ELR (cell line): ENCODE measurements at regions not wholly inside any gene's neighbourhood (a gene's known extent, or its start where the extent isn't known, plus 50 kb on each side); places are given as distances from the start of the nearest gene placed in this dataset.

ENCODE experiments used
- DNase-seq: peaks from one replicate; pipeline ENCODE4 v3.0.0-alpha.2; 2015; ENCODE audit warnings: low read depth

DNA sequence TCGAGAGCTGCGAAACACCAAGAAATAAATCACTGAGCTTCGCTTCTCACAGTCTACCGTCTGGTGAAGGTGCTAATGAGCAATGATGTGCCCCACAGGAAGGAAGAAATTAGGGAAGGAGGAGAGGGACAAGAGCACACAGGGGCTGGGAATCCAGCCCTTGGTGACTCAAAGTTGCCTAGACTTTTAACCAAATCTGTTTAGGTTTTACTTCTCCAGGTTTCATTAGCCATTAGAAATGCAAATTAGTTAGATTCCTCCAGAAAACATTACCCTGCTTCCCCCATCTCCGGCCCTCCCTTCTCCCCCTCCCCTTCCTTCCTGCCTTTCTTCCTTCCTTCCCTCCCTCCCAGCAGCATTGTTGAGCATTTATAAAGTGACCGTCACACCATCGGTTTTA lies 59.3 kb upstream of the UBE2E1 start:
- DNase-seq = no peak

DNA sequence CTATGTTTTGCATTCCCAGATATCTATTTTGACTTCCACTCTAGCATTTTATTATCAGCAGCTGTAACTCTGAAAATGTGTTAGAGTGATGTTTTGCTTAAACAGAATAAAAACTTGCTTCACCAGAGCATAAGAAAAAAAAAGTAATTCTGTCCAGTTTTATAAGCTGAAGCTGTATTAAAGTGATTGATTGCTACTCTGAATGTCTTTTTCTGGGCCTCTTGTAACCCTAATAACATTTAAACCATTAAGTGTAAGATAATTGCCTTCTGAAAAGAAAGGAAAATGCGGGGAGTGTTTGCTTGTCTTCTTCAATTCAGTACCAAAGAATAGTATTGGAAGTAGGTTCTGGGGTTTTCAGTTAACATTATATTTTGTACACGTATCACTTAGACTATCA lies 57.9 kb upstream of the UBE2E1 start:
- no peak for DNase-seq

DNA sequence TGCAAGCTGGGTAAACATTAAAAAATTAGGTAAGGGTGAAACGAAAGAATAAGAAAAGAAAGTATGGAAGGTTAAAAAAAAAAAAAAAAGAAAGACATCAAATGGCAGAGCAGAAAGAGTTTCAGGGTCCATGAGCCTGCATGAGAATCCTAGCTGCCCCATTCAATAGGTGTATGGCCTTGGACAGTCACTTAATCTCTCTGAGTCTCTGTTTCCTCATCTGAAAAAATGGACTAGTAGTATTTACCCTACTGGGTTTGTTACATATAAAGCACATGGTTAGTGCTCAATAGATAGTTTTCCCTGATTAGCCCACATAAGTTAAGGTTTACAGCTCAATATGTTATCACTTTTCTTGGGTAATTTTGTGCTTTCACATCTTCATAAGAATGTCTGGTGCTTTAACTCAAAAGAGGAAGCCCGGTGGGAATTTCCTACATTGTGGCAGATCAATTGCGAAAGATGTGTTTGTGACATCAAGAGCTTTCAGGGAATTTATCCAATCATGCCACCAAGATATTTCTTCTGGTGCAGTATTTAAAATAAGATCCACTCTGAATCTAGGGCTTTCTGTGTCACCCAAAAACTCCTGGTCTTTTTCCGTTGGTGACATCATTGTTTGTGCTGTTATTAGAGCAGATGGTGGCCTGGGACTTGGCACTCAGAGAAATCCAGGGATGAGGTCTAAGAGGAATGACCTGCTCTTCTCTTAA lies 57.2 kb upstream of the UBE2E1 start:
- peak; percentile 35 for DNase-seq

DNA sequence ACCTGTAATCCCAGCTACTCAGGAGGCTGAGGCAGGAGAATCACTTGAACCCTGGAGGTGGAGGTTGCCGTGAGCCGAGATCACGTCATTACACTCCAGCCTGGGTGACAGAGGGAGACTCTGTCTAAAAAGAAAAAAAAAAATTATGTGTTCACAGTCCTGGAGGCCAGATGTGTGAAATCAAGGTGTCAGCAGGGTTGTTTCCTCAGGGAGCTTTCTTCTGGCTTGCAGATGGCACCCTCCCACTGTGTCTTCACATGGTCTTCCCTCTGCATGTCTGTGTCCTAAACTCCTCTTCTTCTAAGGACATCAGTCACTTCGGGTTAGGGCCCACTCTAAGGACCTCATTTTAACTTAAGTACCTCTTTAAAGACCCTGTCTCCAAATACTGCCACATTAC lies 56.1 kb upstream of the UBE2E1 start:
- DNase-seq = no peak

DNA sequence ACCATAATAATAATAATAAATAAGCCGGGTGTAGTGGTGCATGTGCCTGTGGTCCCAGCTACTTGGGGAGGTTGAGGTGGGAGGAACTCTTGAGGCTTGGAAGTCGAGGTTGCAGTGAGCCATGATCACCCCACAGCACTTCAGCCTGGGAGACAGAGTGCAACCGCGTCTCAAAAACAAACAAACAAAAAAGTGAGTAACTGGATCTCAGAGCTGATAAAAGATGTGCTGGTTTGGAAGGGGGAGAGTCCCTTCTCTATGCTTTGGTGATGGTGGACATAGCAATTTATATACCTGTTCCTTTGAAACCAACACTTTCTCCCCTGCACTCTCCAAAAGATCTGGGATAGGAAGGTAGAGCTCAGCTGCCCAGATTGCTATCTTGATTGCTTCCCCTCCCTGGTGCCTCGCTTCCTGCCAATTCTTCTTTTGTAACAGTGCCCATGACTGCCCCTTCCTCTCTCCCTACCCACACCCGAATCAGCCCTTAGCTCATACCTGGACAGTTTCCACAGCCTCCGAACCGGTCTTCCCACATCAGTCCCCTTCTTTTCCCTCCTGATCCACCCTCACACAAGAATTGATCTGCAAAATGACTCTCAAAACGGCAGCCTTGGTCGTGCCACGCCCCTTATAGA lies 55.1 kb upstream of the UBE2E1 start:
- peak; percentile 13 for DNase-seq

DNA sequence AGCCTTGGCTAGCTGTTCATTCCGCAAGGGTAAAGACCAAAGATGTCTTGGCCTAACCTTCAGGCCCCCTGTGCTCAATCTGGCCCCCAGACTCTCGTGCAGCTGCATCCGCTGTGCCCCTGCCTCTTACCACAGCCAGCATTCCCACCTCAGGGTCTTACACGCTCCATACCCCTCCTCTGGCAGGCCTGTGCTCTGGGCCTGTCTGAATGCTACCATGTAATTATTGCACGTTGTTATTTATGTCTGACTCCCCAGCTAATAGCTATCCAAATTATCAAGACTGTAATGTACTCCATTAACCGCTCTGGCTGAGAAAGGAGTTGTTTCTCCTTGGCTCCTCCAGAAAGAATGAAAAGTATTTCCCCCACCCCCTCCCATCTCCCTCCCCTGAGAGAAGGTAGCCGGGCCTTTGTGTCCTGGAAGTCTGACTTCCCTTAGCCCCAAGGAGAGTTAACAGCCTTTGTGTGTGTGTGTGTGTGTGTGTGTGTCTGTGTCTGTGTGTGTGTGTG lies 54.5 kb upstream of the UBE2E1 start:
- DNase-seq = no peak

DNA sequence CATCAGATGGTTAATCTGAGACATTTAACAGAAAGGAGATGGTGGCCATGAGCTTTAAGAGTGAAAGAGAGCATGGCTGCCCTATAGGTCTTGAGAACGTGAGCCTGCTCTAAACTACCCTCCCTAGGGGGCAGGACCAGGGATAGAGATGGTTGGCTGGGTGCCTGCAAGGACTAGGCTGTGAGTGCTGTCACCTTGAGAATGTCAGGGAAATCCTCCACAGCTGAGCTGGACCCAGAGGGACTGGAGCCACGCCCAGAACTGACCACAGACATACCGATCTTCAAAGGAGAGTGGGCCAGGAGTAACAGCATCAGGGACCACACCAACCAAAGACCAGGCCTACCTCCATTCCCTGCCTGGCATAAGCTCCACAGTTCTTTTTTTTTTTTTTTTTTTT lies 53.6 kb upstream of the UBE2E1 start:
- DNase-seq = peak; percentile 29

DNA sequence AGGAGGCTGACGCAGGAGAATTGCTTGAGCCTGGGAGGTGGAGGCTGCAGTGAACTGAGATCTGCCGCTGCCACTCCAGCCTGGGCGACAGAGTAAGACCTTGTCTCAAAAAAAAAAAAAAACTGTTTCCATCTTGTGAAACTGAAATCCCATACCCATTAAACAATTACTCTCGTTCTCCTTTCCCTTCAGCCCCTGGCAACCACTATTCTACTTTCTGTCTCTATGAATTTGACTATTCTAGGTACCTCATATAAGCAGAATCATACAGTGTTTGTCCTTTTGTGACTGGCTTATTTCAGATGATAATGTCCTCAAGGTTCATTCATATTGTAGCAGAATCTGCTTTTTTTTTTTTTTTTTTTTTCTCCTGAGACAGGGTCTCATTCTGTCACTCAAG lies 51.5 kb upstream of the UBE2E1 start:
- no peak for DNase-seq
